GM19438 (cell line): ENCODE measurements at regions not wholly inside any gene's neighbourhood (a gene's known extent, or its start where the extent isn't known, plus 50 kb on each side); places are given as distances from the start of the nearest gene placed in this dataset.

Experiments
- ATAC-seq: cut with Tn5 transposase; IDR thresholded peaks from one replicate; pipeline ENCODE4 v1.9.1; 2021; ENCODE audit warnings: low read depth; ENCODE audit not compliant: unreplicated experiment

- no peak for ATAC-seq
Measured at GRCh38 chr4:111681751-111682150, 463.5 kb upstream of the FAM241A start.

DNA sequence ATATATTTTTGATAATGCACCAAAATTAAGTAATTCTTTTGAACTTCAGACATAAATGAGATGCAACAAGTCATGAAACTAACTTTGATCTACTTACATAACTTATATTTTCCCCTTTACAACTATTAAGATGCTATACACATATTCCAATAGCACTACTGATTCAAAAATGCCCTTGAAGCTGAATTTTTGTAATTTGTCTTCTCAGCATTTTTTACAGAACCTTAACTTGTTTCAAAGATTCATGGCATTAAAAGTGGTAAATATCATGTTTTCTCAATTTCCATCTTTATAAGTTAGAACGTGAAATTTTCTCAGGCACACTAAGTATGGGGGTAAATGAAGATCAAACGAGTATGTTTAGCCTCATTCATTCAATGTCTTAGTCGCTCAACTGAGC is 460.0 kb upstream of the FAM241A start:
- no peak for ATAC-seq

DNA sequence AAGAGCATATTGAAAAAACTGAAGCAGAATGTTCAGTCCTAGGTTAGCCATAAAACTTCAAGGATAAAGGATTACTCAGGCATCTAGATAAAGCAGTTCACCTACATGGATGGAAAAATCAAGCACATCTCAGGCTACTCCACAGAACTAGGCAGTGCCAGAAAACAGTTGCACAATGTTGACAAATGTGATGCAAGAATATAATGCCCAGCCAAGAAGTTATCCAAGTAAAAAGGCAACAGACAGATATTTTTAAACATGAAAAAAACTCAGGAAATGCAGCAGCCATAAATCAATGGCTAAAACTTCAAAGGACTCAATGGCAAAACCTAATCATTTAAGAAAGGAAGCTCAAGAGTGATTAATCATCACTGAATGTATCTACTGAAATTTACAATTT is 456.0 kb upstream of the FAM241A start:
- ATAC-seq, result no peak

DNA sequence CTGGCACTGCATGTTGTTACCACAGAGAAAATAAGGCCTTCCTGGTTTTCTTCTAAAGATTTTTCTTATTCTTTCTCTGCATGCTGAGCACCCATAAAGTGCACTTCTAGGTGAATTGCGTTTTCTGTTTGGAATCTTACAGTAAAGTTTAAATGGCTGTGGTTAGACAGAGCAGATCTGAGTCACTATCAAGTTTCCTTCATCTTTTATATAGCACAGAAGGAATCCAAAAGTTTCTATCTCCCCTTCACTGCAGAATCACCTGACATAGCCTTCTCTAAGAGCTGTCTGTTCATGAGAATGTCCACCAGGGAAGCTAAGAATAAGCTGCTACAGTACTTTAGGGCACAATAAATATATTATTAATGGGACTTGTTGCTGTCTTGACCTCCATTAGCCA is 455.5 kb upstream of the FAM241A start:
- ATAC-seq, result no peak

DNA sequence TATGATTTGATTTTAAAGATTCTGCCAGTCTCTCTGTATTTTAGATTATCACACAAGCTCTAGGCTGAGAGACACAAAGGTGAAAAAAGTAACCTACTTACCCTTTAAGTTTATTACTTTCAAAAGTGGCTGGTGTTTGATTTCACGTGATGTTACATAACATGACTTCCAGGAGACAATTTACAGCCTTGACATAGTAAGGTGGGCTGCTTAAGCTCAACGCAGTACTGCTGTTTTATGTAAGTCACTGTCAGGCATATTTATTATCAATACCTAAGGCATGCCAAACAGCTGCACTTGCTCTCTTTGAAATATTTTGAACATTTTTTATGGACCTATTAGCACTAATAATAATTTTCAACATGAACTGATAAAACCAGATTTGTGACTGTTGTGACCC is 451.5 kb upstream of the FAM241A start:
- no peak for ATAC-seq

DNA sequence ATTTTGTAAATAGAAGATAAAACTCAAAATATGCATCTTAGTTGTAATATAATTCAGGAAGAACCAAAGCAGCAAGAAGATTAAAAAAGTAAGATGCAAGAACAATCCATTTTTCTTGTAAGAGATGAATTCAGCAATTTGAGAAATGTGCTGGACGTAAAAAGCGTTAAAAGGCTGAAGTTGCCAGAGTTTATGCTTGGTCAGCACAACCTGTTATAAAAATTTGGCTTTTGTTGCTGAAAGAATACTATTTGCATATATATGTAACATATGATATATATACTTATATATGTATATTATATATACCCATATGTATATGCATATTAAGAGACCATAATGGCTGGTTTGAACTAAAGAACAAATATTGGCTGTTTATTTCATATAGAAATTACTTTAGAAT is 449.6 kb upstream of the FAM241A start:
- ATAC-seq, result no peak

GRCh38 chr4:111696505-111696904 is 448.7 kb upstream of the FAM241A start:
- ATAC-seq, result no peak

DNA sequence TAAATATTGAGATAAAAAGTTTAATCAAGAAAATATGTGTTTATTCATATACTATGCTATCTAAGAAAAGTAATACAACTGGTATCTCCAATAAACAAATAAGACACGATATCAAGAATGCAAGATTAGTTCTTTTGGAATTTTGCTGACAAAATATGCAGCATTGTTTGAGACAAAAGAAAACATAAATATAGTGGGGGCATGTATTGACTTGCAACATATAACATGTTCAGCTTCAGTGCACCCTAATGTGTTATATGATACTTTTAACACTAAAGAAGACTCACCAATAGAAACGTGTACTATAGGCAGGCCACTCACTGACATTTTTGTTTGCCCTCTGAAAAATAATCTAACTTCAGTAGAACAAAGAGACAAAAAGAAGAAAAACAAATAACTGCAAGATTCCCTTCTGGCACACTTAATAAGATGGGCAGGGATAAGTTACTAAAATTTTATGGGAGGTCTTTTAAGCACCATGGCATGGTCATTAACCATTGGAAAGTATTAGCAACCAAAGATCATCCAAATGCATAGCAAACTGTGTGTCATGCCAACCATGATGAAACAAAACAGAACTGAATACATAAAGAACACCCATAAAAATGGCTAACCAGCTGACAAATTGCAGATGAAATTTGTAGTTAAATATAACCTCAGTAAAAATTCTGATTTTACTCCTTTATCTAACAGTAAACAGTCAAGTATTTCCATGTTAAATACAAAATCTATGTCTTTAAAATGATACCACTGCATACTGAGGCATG is 447.9 kb upstream of the FAM241A start:
- ATAC-seq, result no peak

DNA sequence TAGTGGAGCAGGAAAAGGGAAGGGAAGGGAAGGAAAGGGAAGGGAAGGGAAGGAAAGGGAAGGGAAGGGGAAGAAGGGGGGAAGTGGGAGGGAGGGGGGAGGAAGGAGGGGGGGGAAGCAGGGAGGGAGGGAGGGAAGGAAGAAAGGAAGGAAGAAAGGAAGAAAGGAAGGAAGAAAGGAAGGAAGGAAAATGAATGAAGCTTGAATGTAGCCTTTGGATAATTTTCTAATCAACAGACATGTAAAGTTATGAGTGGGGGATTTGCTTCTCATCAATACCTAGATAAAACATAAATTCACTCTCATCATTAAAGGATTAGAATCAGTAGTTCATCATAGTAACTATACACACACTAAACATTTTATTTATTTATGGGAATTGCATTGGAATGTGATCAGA is 446.9 kb upstream of the FAM241A start:
- ATAC-seq, result no peak

DNA sequence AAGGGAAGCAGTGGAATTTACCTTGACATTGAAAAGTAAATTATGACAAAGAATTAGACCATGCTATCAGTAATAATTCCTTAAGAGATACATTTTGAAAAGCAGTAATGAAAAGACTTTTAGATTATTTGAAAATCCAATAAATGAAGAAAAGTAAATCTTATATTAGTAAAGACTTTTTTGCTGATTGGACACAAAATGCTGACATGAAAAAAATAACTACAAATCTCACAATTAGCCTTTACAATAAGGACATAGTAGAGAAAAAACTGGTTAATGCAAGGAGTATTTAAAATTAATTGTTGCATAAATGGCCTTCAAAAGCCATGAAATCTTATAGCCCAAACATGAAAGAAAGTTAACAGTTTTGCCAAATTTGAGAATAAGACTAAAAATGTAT is 446.1 kb upstream of the FAM241A start:
- ATAC-seq, result no peak

- ATAC-seq, result no peak
Measured at GRCh38 chr4:111701102-111701501, 444.2 kb upstream of the FAM241A start.

DNA sequence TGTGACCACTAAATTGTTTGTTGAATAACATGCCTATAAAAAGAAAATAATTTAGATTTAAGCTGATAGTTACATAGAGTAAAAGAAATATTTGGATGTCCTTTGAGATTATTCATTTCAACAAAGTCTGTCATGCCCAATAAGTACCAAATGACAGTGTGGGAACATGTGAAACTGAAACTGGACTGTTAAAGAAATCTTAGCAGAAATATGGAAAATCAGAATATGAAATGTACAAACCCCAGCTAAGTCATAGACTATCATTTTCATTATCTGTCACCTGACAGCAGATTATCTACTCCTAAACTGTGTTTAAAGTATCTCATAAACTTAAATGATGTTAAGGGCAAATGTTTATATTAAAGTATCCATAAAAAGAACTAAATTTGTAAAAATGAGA is 437.8 kb upstream of the FAM241A start:
- no peak for ATAC-seq

GRCh38 chr4:111712093-111712677 is 433.1 kb upstream of the FAM241A start:
- ATAC-seq, result no peak

GRCh38 chr4:111713276-111713675 is 432.0 kb upstream of the FAM241A start:
- ATAC-seq, result no peak

- ATAC-seq, result no peak
Measured at GRCh38 chr4:111717921-111718320, 427.3 kb upstream of the FAM241A start.

GRCh38 chr4:111718763-111719559 is 426.3 kb upstream of the FAM241A start:
- ATAC-seq, result no peak

DNA sequence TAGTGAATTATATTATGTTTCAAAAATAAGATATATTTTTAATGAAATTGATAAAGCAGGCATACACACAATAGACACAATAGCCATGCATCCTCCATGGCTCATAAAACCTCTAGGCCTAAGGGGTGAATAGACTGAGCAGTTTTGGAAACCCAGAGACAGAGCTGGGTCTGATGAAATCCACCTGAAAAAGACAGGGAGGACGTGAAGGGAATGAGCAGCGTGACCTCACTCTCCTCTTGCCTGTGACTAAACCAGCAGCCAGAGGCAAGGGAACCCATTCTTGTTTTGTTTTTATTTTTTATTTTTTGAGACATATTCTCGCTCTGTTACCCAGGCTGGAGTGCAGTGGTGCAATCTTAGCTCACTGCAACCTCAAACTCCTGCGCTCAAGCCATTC is 424.4 kb upstream of the FAM241A start:
- ATAC-seq, result no peak

DNA sequence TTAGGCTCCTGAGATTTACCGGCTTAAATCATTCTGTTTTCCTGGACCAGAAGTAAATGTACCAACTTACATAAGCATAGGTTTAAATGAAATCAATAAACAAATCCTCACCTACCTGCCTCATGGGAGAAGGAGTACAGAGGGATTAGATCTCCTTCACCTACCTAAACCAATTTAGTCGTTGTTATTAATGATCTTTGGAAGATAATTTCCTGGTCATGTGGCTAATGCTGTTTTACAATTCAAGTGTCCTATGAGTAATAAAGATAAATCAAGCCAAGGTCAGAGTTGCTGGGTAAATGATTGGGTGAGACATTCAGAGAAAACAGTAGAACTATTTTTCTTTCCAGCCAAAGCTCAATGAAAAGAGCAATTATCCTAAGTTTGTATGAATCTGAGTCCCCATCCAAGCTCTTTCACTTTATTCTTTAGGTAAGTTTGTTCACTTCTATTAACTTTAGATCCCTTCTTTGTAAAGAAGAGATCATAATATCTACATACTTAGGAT is 423.0 kb upstream of the FAM241A start:
- no peak for ATAC-seq

DNA sequence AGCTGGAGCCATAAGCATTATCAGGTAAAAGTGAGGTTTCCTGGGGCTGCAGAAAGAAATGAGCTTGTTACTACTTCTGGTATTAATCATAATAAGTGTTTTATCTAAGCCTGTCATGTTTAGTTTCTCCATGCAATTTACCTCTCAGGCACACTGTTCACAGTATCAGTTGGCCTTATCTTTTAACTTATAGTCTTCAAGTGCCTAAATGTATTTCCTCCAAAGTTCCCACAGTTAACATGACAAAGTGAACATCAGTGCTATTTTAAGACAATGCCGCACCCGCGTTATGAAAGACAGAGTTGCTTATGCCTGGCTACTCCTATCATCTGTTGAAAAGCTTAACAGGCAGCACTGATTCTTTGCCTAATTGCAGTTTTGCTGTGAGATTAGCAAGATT is 408.7 kb upstream of the FAM241A start:
- ATAC-seq, result no peak

DNA sequence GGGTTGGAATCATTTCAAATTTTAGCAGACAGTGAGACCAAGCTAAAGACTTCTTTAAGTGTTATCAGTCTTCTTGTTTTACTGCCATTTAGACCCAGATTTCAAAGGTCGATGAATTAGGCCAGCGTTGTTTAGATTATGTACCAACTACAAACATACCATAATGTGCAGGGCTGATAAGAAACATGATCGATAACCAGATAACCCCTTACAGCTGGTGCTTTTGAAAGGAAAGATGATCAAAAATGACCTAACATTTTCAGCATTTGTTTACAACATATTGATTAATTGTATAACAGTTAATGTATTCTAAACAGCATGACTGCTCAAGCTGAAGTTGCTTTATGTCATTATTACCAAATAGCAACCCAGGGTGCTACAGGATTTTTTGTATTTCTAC is 400.4 kb upstream of the FAM241A start:
- ATAC-seq, result no peak

DNA sequence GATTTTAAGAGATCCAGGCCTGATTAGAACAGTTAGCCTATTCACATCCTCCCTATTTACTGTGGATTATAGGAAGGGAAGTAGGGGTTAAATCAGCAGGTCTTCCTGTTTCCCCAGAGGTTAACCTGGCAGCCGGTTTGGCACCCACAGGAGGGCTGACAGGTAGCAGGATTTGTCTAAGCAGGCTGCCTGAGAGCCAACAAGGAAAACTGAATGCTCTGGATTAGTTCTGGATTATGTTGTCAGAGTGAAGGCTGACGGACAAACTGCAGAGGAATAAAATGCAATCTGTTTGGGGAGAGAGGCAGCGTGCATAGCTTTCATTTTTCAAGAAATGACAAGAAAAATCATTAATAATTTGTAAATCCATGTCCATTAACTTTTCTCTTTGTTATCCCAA is 397.1 kb upstream of the FAM241A start:
- no peak for ATAC-seq

- ATAC-seq, result no peak
Measured at GRCh38 chr4:111754003-111754402, 391.3 kb upstream of the FAM241A start.
